ENCODE measurements at regions not wholly inside any gene's neighbourhood (a gene's known extent, or its start where the extent isn't known, plus 50 kb on each side); places are given as distances from the start of the nearest gene placed in this dataset.

DNA sequence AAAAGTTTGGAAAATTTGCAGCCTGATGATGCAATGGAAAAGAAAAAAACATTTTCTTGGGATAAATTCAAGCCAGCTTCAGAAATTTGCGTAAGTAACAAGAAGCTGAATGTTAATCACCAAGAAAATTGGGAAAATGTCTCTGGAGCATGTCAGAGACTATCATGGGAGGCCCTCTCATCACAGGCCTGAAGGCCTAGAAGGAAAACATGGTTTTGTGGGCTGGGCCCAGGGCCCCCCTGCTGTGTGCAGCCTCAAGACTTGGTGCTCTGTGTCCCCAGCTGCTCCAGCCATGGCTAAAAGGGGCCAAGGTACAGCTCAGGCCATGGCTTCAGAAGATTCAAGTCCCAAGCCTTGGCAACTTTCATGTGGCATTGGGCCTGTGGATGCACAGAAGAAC is 1049.8 kb upstream of the GRIA3 start:
- TF ChIP-seq, protein P1, sequence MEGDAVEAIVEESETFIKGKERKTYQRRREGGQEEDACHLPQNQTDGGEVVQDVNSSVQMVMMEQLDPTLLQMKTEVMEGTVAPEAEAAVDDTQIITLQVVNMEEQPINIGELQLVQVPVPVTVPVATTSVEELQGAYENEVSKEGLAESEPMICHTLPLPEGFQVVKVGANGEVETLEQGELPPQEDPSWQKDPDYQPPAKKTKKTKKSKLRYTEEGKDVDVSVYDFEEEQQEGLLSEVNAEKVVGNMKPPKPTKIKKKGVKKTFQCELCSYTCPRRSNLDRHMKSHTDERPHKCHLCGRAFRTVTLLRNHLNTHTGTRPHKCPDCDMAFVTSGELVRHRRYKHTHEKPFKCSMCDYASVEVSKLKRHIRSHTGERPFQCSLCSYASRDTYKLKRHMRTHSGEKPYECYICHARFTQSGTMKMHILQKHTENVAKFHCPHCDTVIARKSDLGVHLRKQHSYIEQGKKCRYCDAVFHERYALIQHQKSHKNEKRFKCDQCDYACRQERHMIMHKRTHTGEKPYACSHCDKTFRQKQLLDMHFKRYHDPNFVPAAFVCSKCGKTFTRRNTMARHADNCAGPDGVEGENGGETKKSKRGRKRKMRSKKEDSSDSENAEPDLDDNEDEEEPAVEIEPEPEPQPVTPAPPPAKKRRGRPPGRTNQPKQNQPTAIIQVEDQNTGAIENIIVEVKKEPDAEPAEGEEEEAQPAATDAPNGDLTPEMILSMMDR (IDR thresholded peaks at IDR 0.05; ENCODE audit: insufficient read depth, low read length, poor library complexity, severe bottlenecking), result no peak
- TF ChIP-seq EZH2phosphoT487 (conservative IDR thresholded peaks at IDR 0.05; ENCODE audit: low read length), result no peak
